HPDE6-E6E7 (cell line): ENCODE measurements at regions not wholly inside any gene's neighbourhood (a gene's known extent, or its start where the extent isn't known, plus 50 kb on each side); places are given as distances from the start of the nearest gene placed in this dataset.
"Not testable (repeated sequence)": the region's sequence is repeated elsewhere in the genome, so short reads cannot be mapped to it uniquely, and the experiment has no call there.

ENCODE experiments used
- DNase-seq: peaks from one replicate; pipeline ENCODE4 v3.0.0; 2011; ENCODE audit warnings: missing footprints; ENCODE audit errors: extremely low spot score

- DNase-seq: no peak
Observed at GRCh38 chr6:169933839-169934698, 182.6 kb downstream of the ERMARD start.

GRCh38 chr6:169933251-169933821, 181.9 kb downstream of the ERMARD start:
- no peak for DNase-seq

- DNase-seq: peak; percentile 38
Observed at GRCh38 chr6:169932491-169932890, 181.1 kb downstream of the ERMARD start.

GRCh38 chr6:169931261-169931660, 179.8 kb downstream of the ERMARD start:
- no peak for DNase-seq

GRCh38 chr6:169930799-169931198, 179.4 kb downstream of the ERMARD start:
- no peak for DNase-seq

GRCh38 chr6:169927711-169928110, 176.3 kb downstream of the ERMARD start:
- DNase-seq: no peak

GRCh38 chr6:169926617-169927417, 175.4 kb downstream of the ERMARD start:
- DNase-seq: no peak

- DNase-seq: no peak
Observed at GRCh38 chr6:169923468-169924464, 172.3 kb downstream of the ERMARD start.

GRCh38 chr6:169921853-169922824, 170.7 kb downstream of the ERMARD start:
- DNase-seq: no peak

- DNase-seq: no peak
Observed at GRCh38 chr6:169921217-169921616, 169.8 kb downstream of the ERMARD start.

- no peak for DNase-seq
Observed at GRCh38 chr6:169920359-169921020, 169.1 kb downstream of the ERMARD start.

GRCh38 chr6:169918954-169919549, 167.6 kb downstream of the ERMARD start:
- DNase-seq: no peak

GRCh38 chr6:169918239-169918953, 167.0 kb downstream of the ERMARD start:
- no peak for DNase-seq

- no peak for DNase-seq
Observed at GRCh38 chr6:169917153-169917552, 165.7 kb downstream of the ERMARD start.

- no peak for DNase-seq
Observed at GRCh38 chr6:169915769-169916550, 164.5 kb downstream of the ERMARD start.

GRCh38 chr6:169913745-169914144, 162.3 kb downstream of the ERMARD start:
- DNase-seq: not testable (repeated sequence)

GRCh38 chr6:169913096-169913638, 161.7 kb downstream of the ERMARD start:
- DNase-seq: no peak
